GM18517 (cell line): ENCODE measurements at regions not wholly inside any gene's neighbourhood (a gene's known extent, or its start where the extent isn't known, plus 50 kb on each side); places are given as distances from the start of the nearest gene placed in this dataset.
"Not testable (repeated sequence)": the region's sequence is repeated elsewhere in the genome, so short reads cannot be mapped to it uniquely, and the experiment has no call there.

Experiments used
- ATAC-seq: cut with Tn5 transposase; IDR thresholded peaks from one replicate; pipeline ENCODE4 v1.9.1; 2021; ENCODE audit warnings: mild to moderate bottlenecking, moderate library complexity; ENCODE audit not compliant: unreplicated experiment

DNA sequence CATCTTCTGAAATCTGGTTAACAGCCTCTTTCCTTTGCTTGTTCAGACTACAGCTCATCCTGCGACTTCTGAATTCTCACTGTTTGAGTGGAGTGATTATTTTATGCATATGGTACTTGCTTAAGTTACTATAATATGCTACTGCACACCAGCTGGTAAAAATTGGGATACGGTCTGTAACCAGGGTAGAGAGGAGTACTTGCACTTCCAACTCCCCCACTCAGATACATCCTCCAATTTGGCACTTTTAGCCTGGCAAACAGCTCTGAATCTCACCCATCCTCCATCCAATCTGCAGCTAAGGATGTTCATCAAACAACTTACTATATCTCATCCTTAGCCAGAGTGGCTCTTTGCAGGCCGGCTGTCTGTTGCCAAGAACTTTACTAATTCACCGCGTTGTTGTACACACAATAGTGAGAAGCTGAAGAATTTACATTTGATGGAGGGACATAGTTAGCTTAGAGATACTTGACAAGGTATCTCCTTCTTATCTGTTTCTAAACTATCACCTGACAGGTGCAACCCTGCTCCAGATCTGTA lies 1323.6 kb upstream of the ALCAM start:
- ATAC-seq = not testable (repeated sequence)

GRCh38 chr3:104044002-104044401 lies 1322.7 kb upstream of the ALCAM start:
- no peak for ATAC-seq

DNA sequence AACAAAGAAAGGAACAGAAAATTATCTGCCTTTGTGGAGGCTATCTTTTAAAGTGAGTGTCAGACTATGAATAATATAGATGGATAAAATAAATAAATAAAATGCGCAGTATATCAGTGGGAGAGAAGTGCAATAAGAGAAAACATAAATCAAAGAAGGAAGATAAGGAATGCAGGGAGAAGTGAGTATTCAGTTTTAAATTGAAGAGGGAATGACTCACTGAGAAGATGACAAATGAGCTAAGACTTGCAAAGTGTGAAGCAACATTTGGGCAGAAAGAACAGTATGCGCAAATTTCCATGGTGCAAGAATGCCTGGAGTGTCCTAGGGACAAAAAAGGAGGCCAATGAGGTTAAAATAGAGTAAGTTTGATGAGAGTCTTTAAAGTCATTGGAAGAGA lies 1300.1 kb upstream of the ALCAM start:
- ATAC-seq = no peak

DNA sequence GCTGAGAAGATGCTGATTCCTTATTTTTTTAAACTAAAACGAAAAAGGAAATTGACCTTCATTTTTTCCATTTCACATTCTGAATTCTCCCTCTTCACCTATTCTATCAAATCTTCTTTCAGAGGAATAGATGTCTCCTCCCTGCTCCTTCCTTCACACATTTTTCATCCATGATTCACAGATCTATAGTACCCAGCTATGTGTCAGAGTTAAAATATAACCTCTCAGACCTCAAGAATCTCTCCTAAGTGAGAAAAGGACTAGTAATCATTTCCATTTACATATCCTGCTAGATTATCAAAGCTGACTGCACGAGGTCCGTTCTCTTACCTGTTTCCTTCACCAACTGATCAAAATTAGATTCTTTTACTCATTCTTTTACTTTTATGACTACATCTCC lies 1297.6 kb upstream of the ALCAM start:
- ATAC-seq = no peak

- ATAC-seq = no peak
Measured at GRCh38 chr3:104070906-104071305, 1295.8 kb upstream of the ALCAM start.

DNA sequence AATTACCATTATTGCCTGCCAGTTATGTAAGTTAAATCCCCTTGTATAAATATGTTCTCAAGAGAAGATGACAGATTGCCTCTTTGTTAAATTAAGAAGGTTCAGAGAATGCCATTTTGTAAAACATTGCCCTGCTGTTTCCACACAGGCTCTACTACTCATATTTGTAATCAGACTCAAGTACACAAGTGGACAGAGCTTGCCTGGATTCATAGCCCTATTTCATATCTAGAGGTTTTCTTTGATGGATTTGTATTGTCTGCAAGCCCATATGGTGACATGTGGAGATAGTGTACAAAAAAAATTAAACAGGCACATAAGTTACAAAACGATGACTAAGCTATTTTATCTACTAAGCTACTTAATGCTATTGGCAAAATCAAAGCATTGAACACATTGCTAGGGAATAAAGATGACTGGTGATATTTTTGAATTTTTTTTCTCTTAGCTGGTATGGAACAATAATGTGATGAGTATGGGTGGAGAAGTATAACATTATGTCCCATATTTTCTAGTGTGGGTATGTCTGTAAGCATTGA lies 1286.6 kb upstream of the ALCAM start:
- ATAC-seq = no peak

GRCh38 chr3:104088738-104089137 lies 1278.0 kb upstream of the ALCAM start:
- no peak for ATAC-seq

DNA sequence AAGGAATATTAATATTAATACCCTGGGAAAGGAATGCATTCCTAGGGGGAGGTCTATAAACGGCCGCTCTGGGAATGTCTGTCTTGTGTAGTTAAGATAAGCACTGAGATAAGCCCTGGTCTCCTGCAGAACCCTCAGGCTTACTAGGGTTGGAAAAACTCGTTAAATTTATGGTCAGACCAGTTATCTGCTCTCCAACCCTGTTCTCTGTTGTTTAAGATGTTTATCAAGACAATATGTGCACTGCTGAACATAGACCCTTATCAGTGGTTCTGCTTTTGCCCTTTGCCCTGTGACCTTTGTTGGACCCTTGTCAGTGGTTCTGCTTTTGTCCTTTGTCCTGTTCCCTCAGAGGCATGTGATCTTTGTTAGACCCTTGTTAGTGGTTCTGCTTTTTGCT lies 1276.7 kb upstream of the ALCAM start:
- ATAC-seq = not testable (repeated sequence)

DNA sequence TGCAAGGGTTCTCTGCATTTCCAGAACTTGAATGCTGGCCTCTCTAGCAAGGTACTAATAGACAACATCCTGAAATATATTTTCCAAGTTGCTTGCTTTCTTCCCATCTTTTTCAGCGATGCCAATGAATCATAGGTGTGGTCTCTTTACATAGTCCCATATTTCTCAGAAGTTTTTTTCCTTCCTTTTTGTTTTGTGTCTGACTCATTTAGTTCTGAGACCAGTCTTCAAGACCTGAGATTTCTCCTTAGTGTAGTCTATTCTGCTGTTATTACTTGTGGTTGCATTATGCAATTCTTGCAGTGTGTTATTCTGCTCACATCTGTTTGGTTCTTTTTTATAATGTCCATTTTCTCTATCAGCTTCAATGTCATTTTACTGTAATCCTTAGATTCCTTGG lies 1265.0 kb upstream of the ALCAM start:
- ATAC-seq = no peak

- ATAC-seq = peak; percentile 99
Measured at GRCh38 chr3:104102386-104102785, 1264.3 kb upstream of the ALCAM start.

- ATAC-seq = no peak
Measured at GRCh38 chr3:104106276-104106675, 1260.4 kb upstream of the ALCAM start.

DNA sequence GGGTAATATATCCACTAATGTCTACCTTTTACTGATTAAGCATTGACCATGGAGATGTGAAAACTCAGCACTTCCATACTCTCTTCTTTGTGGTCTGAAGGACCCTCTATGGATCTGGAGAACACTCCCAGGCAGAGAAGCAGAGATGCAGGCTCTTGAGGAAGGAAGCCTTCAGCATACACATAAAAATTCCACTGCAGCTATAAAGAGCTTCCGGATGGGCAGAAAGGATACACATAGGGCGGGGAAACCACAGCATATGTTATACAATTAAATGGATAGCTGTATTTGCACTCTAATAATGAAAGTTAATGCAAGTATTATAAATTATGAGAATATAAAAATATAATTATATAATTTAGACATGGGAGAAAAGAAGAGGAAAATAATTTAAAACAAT lies 1258.2 kb upstream of the ALCAM start:
- ATAC-seq = no peak

DNA sequence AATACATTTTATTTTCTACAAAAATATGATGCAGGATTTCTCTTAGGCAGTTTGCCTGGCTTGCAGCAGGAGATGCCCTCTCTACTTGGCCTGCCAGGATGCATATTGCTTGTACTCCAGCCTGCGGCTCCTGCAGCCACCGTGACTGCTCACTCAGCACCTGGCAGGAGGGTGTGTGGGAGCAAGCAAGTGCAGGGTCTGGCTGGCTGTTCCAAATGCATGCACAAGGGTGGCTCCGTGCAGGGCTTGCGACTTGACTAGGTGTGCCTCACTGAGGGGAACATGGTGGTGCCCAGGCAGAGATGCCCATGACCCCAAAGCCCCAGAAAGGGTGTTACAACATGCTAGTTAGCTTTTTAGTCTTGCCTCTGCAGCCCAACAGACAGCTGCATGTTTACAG lies 1240.2 kb upstream of the ALCAM start:
- no peak for ATAC-seq

DNA sequence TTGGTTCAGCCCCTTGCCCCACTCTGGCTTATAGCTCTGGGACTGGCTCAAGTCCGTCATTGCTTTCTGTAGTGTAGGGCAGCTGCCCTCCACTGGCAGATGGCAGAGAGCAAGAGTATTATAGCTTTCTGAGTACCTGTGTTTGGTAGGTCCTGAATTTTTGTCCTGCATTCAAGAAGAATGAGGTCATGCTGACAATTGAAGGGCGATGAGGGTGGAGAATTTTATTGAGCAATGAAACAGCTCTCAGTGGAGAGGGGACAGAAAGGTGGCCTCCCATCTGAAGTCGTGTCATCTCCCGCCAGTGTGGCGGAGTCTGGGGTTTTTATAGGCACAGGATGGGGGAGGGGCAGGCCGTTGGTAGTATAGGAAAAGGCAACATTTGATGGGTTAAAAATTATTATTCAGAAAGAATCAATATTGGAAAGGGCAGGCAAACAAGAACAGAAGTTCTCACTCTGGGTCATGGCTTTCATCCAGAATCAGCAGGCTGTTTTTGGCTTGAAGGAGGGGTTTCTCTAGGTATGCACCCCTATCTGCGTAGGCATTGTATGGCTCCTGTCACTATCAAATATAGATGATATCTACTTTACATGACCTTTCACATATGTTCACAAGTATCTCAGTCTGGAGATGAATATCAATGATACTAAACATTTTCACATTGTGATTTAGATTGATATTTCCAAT lies 1239.7 kb upstream of the ALCAM start:
- ATAC-seq = no peak

DNA sequence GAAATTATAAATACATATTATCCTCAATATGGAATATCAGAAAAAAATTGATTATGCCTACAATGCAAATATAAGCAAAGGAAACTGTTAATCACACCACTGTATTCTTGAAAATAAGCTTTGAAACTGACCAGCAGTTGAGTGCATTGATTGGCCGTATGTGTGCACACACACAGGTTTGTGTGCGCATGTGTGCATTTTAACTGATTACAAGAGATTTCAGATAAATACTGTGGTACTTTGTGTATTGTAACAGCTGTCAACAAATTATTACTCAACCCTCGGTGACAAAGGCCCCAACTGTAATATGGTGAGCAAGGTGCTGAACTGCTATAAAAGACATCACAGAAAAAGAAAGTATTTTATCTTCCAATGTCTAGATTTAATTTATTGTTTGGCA lies 1238.9 kb upstream of the ALCAM start:
- no peak for ATAC-seq

- ATAC-seq = no peak
Measured at GRCh38 chr3:104132566-104133403, 1233.9 kb upstream of the ALCAM start.

- ATAC-seq = no peak
Measured at GRCh38 chr3:104133630-104134029, 1233.1 kb upstream of the ALCAM start.

DNA sequence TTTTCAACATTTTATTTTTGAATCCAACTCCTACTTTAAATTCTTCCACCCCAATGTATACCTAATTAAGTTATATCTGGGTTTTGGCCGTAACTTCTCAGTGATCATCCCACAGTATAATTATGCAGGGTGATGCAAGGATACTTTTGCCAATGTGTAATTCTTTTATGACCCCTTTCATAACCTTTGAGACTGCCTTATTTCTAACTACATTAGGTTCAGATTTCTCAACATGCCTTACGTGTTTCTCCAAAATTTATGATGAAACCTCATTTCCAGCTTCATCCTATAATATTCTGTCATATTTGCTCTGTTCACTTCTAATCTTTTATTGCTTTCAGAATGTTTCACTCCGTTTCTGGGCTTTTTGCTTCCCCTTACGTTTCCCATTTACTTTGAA lies 1229.6 kb upstream of the ALCAM start:
- no peak for ATAC-seq

DNA sequence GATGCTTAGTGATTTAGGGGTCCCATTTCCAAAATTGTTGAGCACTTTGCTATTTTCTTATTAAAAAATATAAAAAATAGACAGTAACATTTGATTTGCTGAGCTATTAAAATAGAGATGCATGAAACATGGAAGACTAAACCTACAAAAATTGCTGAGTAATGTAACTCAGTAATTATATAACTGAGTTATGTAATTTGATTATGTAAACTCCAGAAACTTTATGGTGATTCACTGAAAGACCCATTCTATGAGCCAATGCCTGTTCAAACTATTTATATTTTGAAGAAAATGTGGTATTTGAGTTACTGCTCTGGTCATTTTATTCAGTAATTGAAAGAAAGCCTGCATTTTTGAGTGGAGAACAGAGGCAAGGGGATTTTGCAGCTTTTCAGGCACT lies 1221.5 kb upstream of the ALCAM start:
- no peak for ATAC-seq

DNA sequence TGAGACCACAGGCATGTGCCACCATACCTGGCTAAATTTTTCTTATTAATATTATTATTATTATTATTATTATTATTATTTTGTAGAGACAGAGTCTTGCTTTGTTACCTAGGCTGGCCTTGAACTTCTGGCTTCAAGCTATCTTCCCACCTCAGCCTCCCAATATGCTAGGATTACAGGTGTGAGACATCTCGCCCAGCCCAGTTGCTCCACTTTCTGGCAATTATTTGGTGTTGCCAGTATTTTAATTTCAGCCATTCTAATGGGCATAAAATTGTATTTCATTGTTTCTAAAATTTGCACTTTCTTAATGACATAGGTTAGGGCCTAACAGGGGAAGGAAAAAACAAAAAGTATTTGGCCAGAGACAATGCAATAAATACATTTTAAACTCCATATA lies 1217.6 kb upstream of the ALCAM start:
- ATAC-seq = no peak

GRCh38 chr3:104150724-104151123 lies 1216.0 kb upstream of the ALCAM start:
- ATAC-seq = no peak

DNA sequence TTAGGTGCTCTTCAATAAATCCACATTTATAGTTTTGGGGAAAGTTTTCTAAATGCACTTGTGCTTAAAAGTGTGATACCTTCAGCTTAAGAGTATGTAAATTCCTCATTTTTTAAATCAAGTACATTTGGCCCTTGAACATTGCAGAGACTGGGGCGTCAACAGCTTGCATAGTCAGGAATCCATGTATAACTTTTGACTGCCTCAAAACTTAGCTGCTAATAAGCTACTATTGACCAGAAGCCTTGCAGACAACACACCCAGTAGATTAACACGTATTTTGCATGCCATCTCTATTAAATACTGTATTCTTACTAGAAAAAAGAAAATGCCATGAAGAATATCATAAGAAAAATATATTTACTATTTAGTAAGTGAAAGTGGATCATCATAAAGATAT lies 1211.8 kb upstream of the ALCAM start:
- no peak for ATAC-seq
